ENCODE measurements at regions not wholly inside any gene's neighbourhood (a gene's known extent, or its start where the extent isn't known, plus 50 kb on each side); places are given as distances from the start of the nearest gene placed in this dataset.

GRCh38 chr6:14742171-14742570, 503.7 kb upstream of the JARID2 start:
- H3K4me3 ChIP-seq (ENCODE audit: low read depth, low read length): no peak overlapping the region

- no peak overlapping the region for H3K4me3 ChIP-seq (ENCODE audit: low read depth, low read length)
These were observed 503.2 kb upstream of the JARID2 start for GRCh38 chr6:14742680-14743079.

GRCh38 chr6:14743144-14743473, 502.8 kb upstream of the JARID2 start:
- H3K4me3 ChIP-seq (ENCODE audit: low read depth, low read length): no peak overlapping the region

DNA sequence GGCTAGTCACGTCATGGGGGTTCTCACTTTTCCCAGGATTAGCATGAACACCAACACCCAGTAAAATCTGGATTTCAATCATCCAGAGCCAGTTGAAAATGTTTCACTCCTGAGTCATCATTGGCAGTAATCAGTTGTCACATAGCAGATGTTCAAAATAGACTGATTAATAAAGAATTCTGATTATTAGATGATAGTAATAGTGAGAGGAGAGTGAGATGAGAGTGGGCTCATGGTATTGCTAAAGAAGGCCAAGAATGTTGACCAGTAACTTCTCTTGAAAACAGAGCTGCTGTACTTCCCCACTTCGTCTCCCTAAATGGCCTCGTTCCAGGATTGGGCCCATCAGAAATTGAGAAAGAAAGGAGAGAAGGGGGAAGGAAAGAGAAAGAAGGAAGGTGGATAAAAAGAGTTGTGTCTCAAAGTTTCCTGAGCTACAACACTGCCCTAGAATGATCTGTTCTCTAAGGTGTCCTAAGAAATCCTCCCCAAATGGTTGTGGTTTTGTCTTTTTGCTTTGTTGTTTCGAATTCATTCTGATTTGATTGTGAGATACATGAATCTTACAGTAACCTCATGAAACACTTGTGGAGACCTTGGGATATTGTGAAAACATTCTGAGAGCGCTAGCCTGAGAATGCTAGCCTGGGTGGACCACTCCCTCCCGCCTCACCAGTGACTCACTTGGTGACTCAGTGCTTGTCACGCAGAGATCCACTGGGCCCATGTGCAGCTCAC, 502.2 kb upstream of the JARID2 start:
- H3K4me3 ChIP-seq (ENCODE audit: low read depth, low read length): no peak overlapping the region

GRCh38 chr6:14744212-14744556, 501.7 kb upstream of the JARID2 start:
- H3K4me3 ChIP-seq (ENCODE audit: low read depth, low read length): no peak overlapping the region

DNA sequence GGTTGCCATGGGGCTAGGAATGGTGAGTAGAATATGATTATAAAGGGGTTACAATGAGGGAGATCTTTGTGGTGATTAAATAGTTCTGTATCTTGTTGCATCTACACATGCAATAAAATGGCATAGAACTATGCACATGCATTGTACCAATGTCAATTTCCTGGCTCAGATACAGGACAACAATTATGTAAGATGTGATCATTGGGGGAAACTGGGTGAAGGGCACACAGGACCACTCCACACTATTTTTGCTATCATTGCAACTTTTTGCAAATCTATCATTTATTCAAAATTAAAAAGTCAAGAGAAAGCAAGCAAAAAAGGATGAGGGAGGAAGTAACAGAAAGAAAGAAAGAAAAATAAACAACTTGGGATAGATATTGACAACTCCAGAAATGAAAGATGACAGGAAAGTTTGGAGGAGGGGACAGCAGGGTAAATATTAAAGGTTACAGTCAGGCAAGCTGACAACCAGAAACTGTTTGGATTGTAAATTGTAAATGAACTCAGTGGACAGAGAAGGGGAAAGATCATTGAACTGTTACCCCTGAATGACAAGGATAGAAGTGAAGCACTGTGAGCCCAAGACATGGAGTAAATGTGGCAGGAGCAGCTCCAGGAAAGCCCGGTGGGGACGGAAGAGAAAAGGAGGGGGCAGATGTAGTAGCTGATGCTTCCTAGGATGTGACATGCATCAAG, 499.6 kb upstream of the JARID2 start:
- H3K4me3 ChIP-seq (ENCODE audit: low read depth, low read length): no peak overlapping the region

DNA sequence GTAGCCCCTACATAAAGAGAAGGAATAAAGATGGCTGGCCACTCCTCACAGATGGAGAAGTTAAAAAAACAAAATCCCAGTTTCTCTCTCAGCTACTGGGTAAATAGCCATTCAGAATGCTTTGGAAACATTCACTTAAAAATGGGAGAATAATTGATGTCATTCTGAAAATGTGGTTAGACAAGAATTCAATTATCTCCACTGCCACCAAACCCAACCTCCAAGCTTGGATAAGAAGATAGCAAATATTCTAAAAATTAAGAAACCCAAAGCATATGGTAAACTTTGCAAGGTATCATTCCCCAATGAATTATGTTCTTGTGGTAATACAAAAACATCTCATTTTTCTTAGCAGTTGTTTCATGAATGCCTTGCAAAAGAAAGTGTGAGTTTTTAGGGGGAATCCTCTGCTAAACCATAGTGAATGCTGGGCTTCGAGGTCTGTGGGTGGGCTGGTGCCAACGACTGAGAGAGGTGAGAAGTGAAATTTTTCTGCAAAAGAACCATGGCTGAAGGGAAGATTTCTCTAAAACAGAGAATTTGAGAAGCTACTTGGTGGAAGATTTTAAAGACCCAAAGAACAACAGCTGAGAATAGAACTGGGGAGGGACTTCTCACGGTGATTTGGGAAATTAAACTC, 497.9 kb upstream of the JARID2 start:
- H3K4me3 ChIP-seq (ENCODE audit: low read depth, low read length): no peak overlapping the region

DNA sequence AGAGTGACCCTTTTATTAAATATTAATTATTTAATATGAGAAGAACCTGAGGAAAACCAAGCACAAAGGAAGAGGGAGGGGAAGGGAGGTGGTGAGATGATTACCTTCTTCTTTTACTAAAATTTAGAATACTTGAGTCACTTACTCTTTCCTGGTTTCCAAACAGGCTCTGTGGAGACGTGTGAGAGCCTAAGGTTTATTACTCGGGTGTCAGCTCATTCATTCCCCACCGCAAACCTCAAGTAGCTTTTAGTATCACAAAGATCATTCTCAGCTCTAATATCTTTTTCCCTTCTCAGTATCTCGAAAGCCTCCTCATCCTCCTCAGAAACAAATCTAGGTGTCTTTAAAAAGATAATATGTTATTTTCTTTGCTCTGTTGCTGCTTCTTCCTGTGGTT, 497.2 kb upstream of the JARID2 start:
- no peak overlapping the region for H3K4me3 ChIP-seq (ENCODE audit: low read depth, low read length)

DNA sequence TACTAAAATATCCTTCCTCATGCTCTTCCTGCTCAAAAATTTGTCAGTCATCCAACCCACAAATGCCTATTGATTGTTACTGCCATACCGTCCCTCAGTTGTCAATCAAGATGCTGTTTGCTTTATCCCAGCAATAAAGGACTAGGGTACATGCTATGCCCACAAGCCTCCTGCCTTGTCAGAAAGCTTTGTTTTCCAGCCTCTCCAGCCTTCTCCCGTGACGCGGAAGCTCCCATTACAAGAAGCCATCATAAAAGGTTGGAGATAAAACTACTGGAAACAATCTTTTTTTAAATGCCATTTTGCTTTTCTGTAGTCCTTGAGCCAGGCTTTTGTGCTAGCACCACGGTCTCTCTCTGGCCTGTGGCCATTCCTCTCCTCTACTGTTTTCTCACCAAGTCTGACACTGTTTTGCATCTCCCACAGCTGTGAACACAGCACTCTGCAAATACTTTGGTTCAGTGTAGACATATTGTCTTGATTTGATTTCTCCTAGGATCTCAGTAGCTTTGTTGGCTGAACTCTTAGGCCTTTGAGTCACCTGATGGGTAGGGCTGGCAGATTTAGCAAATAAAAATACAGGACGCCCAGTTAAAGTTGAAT, 495.7 kb upstream of the JARID2 start:
- no peak overlapping the region for H3K4me3 ChIP-seq (ENCODE audit: low read depth, low read length)

- H3K4me3 ChIP-seq (ENCODE audit: low read depth, low read length): no peak overlapping the region
These were observed 494.2 kb upstream of the JARID2 start for GRCh38 chr6:14751645-14752175.

DNA sequence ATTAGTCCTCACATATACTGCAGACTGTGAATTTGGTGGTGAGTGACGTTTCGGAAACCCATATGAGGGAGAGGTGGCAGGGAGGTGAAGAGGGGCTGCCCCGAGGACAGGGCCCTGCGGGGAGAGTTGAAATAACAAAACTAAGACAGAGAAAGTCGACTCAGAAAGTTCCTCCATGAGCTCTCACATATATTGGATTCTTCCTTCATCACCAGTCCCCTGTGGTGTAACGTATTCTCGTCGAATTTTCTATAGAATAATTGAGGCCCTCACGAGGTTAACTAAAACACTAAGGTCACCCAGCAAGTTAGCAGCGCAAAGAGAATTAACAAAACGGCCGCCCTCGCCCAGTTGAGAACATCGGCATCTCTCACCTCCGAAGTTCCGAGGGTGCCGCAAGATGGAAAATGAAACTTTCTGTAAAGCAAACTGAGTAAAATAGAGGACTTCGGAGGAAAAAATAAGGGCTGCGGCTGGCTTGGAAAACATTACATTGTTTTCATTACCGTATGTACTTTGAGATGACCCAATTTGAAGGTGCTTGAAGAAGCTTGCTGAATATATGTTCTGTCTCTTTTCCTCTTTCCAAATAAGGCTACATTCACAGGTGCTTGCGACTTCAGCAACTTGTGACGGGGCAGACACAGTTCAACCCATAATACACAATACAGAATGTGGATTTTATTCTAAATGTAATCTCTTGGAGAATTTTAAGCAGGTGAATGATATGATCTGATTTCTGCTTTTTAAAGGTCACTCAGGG, 490.9 kb upstream of the JARID2 start:
- no peak overlapping the region for H3K4me3 ChIP-seq (ENCODE audit: low read depth, low read length)

DNA sequence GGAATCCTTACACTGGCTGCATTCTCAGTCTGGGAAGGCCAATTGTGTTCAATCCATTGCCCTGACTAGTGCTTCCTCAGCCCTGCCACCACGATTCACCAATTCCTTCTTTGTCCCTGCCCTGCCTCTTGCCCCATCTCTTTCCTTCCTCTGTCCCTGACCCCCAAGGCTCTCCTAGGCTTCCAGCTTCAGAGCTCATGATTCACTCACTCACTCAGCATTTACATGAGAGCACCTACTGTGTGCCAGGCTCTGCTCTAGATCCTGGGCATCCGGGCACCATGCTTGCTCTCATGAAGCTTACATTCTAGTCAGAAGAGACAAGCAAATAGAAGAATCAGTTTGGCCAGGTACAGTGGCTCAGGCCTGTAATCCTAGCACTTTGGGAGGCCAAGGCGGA, 489.5 kb upstream of the JARID2 start:
- H3K4me3 ChIP-seq (ENCODE audit: low read depth, low read length): no peak overlapping the region

DNA sequence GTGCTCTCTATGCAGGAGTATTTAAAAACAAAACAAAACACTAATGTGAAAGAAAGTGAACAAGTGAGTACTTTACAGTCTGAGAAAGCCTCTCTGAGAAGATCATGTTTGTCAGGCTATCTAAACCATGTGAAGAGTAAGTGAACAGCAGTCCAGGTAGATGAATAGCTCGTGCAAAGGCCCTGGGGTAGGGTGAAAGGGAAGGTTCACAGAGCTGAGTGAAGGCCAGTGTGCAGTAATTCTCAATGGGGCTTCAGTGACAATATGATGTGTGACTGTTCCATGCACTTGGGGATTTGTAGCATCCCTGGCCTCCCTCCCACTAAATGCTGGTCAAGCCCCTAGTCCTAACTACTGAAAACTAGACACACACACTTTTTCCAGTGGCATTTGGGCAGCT, 488.9 kb upstream of the JARID2 start:
- no peak overlapping the region for H3K4me3 ChIP-seq (ENCODE audit: low read depth, low read length)

DNA sequence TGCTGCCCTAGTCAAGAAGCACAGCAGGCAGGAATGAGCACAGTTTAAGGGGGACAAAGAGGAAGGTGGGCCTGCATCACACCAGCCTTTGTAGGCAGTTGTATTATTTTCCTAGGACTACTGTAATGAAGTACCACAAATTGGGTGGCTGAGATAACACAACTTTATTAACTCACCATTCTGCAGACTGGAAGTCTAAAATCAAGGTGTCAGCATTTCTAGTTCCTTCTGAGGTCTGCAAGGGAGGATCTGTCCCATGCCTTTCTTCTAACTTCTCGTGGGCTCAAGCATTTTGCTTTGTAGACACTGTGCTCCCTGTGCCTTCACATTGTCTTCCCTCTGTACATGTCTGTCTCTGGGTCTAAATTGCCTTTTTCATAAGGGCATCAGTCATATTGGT, 488.5 kb upstream of the JARID2 start:
- H3K4me3 ChIP-seq (ENCODE audit: low read depth, low read length): no peak overlapping the region

GRCh38 chr6:14758421-14759081, 487.3 kb upstream of the JARID2 start:
- no peak overlapping the region for H3K4me3 ChIP-seq (ENCODE audit: low read depth, low read length)

DNA sequence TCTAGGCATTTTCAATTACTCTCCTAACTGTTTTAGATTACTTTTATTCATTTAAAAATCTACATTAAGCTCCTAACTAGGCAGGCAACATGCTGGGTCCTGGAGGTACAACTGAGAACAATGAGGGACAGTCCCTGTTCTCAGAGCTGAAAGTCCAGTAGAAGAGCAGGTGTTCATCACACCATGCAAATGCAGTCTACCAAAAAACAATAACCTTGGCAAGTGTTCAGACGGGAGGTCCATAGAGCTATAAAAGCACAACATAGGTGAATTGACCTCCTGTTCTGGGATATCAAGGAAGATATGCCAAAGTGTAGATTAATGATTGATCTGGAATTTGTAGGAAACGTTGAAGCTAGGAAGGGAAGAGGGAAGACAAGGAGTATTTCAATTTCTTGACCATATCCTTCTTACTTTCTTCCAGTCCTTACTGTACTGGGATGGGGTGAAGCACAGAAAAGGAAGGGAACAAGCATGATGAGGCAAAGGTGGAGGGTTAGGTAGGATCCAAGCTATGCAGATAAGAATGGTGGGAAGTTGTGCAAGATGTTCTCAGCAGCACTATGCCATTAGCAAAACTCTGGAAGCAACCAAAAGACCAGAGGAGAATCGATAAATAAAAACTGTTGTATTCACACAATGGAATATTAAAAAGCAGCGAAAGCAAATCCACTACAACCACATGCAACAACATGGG, 485.7 kb upstream of the JARID2 start:
- no peak overlapping the region for H3K4me3 ChIP-seq (ENCODE audit: low read depth, low read length)

DNA sequence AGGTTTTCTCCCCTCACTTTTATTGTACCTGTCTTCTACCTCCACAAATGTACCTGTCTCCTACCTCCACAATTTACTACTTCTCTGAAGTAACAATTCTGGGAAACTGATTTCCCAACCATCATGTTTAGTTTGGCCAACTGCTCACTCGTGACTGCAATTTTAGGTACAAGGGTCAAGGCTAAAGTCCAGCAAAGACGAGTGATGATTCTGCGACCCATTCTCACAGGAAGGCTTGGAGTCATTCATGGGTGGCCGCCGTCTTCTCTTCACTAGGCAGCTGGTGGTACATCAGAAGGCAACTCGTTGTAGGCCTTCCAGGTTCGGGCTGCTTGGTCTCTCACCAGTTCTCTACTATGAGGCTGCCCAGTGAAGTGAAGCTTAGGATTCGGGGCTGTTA, 483.8 kb upstream of the JARID2 start:
- no peak overlapping the region for H3K4me3 ChIP-seq (ENCODE audit: low read depth, low read length)

DNA sequence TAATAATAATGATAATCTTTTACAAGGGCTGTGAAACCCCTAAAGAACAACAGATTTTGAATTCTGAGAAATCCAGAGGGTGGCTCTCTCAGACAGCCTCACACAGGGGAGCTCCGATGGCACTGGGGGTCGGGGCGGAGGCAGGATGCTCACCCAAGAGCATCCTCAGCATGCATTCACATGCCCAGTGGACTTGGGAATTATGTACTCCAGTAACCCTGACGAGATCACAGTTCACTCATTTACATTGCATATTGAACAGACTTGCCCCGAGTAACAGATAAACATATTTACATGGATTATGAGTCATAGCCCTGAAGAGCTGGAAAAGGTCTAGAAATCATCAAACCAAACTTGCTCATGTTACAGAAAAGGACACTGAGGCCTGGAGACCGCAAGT, 482.7 kb upstream of the JARID2 start:
- no peak overlapping the region for H3K4me3 ChIP-seq (ENCODE audit: low read depth, low read length)

- no peak overlapping the region for H3K4me3 ChIP-seq (ENCODE audit: low read depth, low read length)
These were observed 482.3 kb upstream of the JARID2 start for GRCh38 chr6:14763616-14764015.

DNA sequence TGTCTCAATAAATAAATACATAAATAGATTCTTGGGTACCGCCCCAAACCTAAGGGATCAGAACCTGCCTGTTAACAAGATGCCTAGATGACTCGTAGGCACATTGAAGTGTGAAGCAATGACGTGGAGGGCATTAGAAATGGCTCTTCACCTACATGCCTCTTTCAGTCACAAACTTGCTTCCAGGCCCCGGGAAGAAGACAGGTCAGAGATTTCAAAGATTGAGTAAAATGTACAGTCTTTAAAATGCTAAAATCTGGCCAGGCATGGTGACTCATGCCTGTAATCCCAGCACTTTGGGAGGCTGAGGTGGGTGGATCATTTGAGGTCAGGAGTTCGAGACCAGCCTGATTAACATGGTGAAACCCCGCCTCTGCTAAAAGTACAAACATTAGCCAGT, 480.8 kb upstream of the JARID2 start:
- no peak overlapping the region for H3K4me3 ChIP-seq (ENCODE audit: low read depth, low read length)

Measured in iPS-11a (cell line).